Caco-2 (cell line): ENCODE measurements at regions not wholly inside any gene's neighbourhood (a gene's known extent, or its start where the extent isn't known, plus 50 kb on each side); places are given as distances from the start of the nearest gene placed in this dataset.

Experiments used
- BruUV-seq: library from RNA; stranded (reverse); fragments of 400-500 nt; replicated peaks from 2 replicates; lab custom pipeline; 2021; lab: Mats Ljungman, UMichigan
- CTCF ChIA-PET: fragments of 300-600 bp; sonication (Branson Sonifier 250); formaldehyde crosslinking; loops from one replicate; lab custom pipeline; 2022; ENCODE audit warnings: antibody characterized with exemption; lab: Charles Lee
- POLR2A ChIA-PET: fragments of 300-600 bp; sonication (Branson Sonifier 250); formaldehyde crosslinking; loops from one replicate; lab custom pipeline; 2022; ENCODE audit warnings: antibody characterized with exemption; lab: Charles Lee
- DNase-seq, 2 experiments: peaks; one replicate each; pipeline versions ENCODE4 v3.0.0 to v3.0.0-alpha.2; 2020 to 2022
- H3K27me3 ChIP-seq: replicated peaks from 2 replicates; pipeline ENCODE4 v1.6.0; 2011; ENCODE audit warnings: low read length; ENCODE audit not compliant: control insufficient read depth, insufficient read depth
- H3K36me3 ChIP-seq: 2 replicates; pipeline ENCODE4 v1.5.1; 2011; ENCODE audit warnings: low read length; ENCODE audit not compliant: control insufficient read depth, insufficient read depth
- H3K4me1 ChIP-seq: fragments of 250-450 bp; sonication (Bioruptor Pico); 2 replicates; pipeline ENCODE4 v1.5.1; 2020; ENCODE audit warnings: mild to moderate bottlenecking
- H3K4me3 ChIP-seq: 2 replicates; pipeline ENCODE4 v1.5.1; 2011; ENCODE audit warnings: low read depth, mild to moderate bottlenecking, control low read depth, low read length
- H3K9me3 ChIP-seq: fragments of 250-450 bp; sonication (Bioruptor Pico); 2 replicates; pipeline ENCODE4 v1.5.1; 2020; ENCODE audit warnings: mild to moderate bottlenecking, moderate library complexity
- H3K27ac Mint-ChIP-seq: one replicate; pipeline ENCODE4 v1.8.0; 2022; ENCODE audit warnings: mixed read lengths; ENCODE audit not compliant: unreplicated experiment
- H3K27me3 Mint-ChIP-seq: one replicate; pipeline ENCODE4 v1.8.0; 2022; ENCODE audit warnings: mixed read lengths; ENCODE audit not compliant: insufficient read depth, unreplicated experiment
- H3K36me3 Mint-ChIP-seq: one replicate; pipeline ENCODE4 v1.8.0; 2022; ENCODE audit warnings: mild to moderate bottlenecking, mixed read lengths; ENCODE audit not compliant: insufficient read depth, unreplicated experiment
- H3K4me1 Mint-ChIP-seq: one replicate; pipeline ENCODE4 v1.8.0; 2022; ENCODE audit warnings: low read depth, mixed read lengths; ENCODE audit not compliant: unreplicated experiment
- H3K4me3 Mint-ChIP-seq: one replicate; pipeline ENCODE4 v1.8.0; 2022; ENCODE audit warnings: mild to moderate bottlenecking, moderate library complexity, mixed read lengths; ENCODE audit not compliant: unreplicated experiment
- H3K9me3 Mint-ChIP-seq: one replicate; pipeline ENCODE4 v1.8.0; 2022; ENCODE audit warnings: mixed read lengths; ENCODE audit not compliant: unreplicated experiment
- CTCF ChIP-seq, 2 experiments: fragments of 200-600 bp in 1 of 2; IDR thresholded peaks; 1 replicate in 1 of 2; 2 replicates in 1 of 2; pipeline versions ENCODE4 v1.5.1 to v1.8.0; 2011 to 2022; ENCODE audit warnings: antibody characterized with exemption in 1 of 2, control low read depth in 1 of 2, inconsistent platforms in 1 of 2, low read depth in 1 of 2, low read length in 1 of 2, mild to moderate bottlenecking in 1 of 2, moderate library complexity in 1 of 2; ENCODE audit not compliant: insufficient read depth in 1 of 2, severe bottlenecking in 1 of 2, unreplicated experiment in 1 of 2
- intact Hi-C: fragments of 100-400 bp; cut with micrococcal nuclease; formaldehyde crosslinking; loops from one replicate; pipeline ENCODE4 v1.10.0; 2022; ENCODE audit not compliant: unreplicated experiment

GRCh38 chr7:118129041-118129795, 54.7 kb upstream of the LSM8 start:
- no peaks in the 10 kb centered on the region for H3K36me3 Mint-ChIP-seq
- ChIA-PET POLR2A (no interaction called here), CTCF (no interaction called here)
- Histone ChIP-seq H3K9me3 (no peaks in the 10 kb centered on the region), H3K4me1 (no peaks in the 10 kb centered on the region), H3K4me3 (no peak overlapping the region), H3K36me3 (no peaks in the 10 kb centered on the region), H3K27me3 (no peaks in the 10 kb centered on the region)
- H3K9me3 Mint-ChIP-seq = peaks cover 26% of the 10 kb centered on the region
- no peak overlapping the region for H3K27ac Mint-ChIP-seq
- H3K4me1 Mint-ChIP-seq = no peaks in the 10 kb centered on the region
- H3K4me3 Mint-ChIP-seq = no peak overlapping the region
- H3K27me3 Mint-ChIP-seq = peaks cover 6% of the 10 kb centered on the region
- no peak for DNase-seq
- intact Hi-C loops = no loop called here
- BruUV-seq = no TSS peak
- no peak for TF ChIP-seq CTCF (IDR thresholded peaks at IDR 0.05; ENCODE audit: insufficient read depth in 1 of 2, low read depth in 1 of 2, low read length in 1 of 2, severe bottlenecking in 1 of 2, unreplicated experiment in 1 of 2)

GRCh38 chr7:118132764-118133163, 51.2 kb upstream of the LSM8 start:
- Mint-ChIP-seq H3K27me3 (no peaks in the 10 kb centered on the region), H3K4me1 (no peaks in the 10 kb centered on the region), H3K36me3 (no peaks in the 10 kb centered on the region), H3K9me3 (no peaks in the 10 kb centered on the region), H3K4me3 (no peak overlapping the region), H3K27ac (no peak overlapping the region)
- intact Hi-C loops = no loop called here
- Histone ChIP-seq H3K27me3 (no peaks in the 10 kb centered on the region), H3K4me3 (no peak overlapping the region), H3K4me1 (no peaks in the 10 kb centered on the region), H3K9me3 (no peaks in the 10 kb centered on the region), H3K36me3 (no peaks in the 10 kb centered on the region)
- DNase-seq = no peak
- TF ChIP-seq CTCF (IDR thresholded peaks at IDR 0.05; ENCODE audit: insufficient read depth in 1 of 2, low read depth in 1 of 2, low read length in 1 of 2, severe bottlenecking in 1 of 2, unreplicated experiment in 1 of 2) = no peak
- BruUV-seq = no TSS peak
- POLR2A ChIA-PET = no interaction called here
- CTCF ChIA-PET = no interaction called here
